ENCODE measurements at regions not wholly inside any gene's neighbourhood (a gene's known extent, or its start where the extent isn't known, plus 50 kb on each side); places are given as distances from the start of the nearest gene placed in this dataset.

DNA sequence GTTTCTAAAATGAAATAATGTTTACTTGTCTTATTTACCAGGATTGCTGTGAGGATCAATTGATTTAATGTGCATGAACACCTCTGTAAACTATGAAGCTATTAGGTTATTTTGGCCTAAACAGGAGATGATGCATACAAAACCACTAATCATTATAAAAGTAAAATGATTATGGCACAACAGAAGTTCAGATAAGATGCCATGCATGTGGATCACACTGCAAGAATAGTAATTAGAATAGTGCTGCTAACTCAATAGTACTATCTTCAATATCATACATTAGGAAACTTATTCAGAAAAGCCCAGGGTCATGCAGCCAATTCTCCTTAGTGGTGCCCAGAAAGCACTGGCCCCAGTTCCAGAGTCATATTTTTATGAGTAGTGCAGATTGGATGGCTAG, 66.9 kb downstream of the TMEM100 start:
- Histone ChIP-seq H3K4me3 (ENCODE audit: low read depth in 1 of 3, low read length in 3 of 3) (no peak overlapping the region), H3K9me3 (ENCODE audit: control insufficient read depth in 4 of 4, low read length in 3 of 4) (no peaks in the 10 kb centered on the region), H3K36me3 (ENCODE audit: control insufficient read depth in 4 of 4, insufficient read depth in 3 of 4, low read depth in 1 of 4, low read length in 3 of 4) (no peaks in the 10 kb centered on the region), H3K27ac (ENCODE audit: low read depth in 1 of 2, low read length in 2 of 2) (no peak overlapping the region), H3K4me1 (ENCODE audit: control insufficient read depth in 4 of 4, insufficient read depth in 4 of 4, low read length in 3 of 4) (peaks cover 0 to 6% (median 2%) of the 10 kb centered on the region in 4 donors), H3K9ac (ENCODE audit: low read depth in 1 of 2, low read length in 2 of 2) (no peak overlapping the region), H3K27me3 (ENCODE audit: control insufficient read depth in 4 of 4, insufficient read depth in 4 of 4, low read length in 3 of 4) (no peaks in the 10 kb centered on the region)
- DNase-seq (ENCODE audit: low spot score), result no peak
- TF ChIP-seq YY1 (IDR thresholded peaks at IDR 0.05), result no peak
- no peak for TF ChIP-seq TAF1 (conservative IDR thresholded peaks at IDR 0.05)
- TF ChIP-seq, protein P1, sequence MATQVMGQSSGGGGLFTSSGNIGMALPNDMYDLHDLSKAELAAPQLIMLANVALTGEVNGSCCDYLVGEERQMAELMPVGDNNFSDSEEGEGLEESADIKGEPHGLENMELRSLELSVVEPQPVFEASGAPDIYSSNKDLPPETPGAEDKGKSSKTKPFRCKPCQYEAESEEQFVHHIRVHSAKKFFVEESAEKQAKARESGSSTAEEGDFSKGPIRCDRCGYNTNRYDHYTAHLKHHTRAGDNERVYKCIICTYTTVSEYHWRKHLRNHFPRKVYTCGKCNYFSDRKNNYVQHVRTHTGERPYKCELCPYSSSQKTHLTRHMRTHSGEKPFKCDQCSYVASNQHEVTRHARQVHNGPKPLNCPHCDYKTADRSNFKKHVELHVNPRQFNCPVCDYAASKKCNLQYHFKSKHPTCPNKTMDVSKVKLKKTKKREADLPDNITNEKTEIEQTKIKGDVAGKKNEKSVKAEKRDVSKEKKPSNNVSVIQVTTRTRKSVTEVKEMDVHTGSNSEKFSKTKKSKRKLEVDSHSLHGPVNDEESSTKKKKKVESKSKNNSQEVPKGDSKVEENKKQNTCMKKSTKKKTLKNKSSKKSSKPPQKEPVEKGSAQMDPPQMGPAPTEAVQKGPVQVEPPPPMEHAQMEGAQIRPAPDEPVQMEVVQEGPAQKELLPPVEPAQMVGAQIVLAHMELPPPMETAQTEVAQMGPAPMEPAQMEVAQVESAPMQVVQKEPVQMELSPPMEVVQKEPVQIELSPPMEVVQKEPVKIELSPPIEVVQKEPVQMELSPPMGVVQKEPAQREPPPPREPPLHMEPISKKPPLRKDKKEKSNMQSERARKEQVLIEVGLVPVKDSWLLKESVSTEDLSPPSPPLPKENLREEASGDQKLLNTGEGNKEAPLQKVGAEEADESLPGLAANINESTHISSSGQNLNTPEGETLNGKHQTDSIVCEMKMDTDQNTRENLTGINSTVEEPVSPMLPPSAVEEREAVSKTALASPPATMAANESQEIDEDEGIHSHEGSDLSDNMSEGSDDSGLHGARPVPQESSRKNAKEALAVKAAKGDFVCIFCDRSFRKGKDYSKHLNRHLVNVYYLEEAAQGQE (IDR thresholded peaks at IDR 0.05), result no peak
- no peak for TF ChIP-seq HNF4G (IDR thresholded peaks at IDR 0.05)
- no peak for TF ChIP-seq NR2F2 (IDR thresholded peaks at IDR 0.05)
- TF ChIP-seq SP1 (IDR thresholded peaks at IDR 0.05), result no peak

DNA sequence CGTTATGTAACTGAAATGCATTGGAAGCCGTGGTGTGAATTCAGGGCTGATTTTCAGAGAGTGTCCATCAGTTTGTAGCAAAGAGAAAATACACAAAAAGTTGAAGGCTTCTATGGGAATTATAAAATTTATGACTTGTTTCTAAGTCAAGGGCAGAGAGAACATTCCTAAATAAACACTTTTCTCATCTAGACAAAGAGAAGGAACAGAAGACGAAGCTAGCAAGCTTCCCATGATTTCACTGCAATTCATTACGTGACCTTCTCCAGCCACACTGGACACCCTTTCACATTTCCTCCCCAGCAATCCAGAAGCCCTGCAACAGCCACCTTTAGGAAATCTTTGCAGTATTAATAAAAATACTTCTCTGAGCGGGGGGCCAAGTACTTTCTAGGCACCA, 67.8 kb downstream of the TMEM100 start:
- no peak for TF ChIP-seq NR2F2 (IDR thresholded peaks at IDR 0.05)
- no peak for TF ChIP-seq RXRA (IDR thresholded peaks at IDR 0.05)
- no peak for TF ChIP-seq EGR1 (IDR thresholded peaks at IDR 0.05; ENCODE audit: low read depth in 2 of 2)
- TF ChIP-seq, protein P2, sequence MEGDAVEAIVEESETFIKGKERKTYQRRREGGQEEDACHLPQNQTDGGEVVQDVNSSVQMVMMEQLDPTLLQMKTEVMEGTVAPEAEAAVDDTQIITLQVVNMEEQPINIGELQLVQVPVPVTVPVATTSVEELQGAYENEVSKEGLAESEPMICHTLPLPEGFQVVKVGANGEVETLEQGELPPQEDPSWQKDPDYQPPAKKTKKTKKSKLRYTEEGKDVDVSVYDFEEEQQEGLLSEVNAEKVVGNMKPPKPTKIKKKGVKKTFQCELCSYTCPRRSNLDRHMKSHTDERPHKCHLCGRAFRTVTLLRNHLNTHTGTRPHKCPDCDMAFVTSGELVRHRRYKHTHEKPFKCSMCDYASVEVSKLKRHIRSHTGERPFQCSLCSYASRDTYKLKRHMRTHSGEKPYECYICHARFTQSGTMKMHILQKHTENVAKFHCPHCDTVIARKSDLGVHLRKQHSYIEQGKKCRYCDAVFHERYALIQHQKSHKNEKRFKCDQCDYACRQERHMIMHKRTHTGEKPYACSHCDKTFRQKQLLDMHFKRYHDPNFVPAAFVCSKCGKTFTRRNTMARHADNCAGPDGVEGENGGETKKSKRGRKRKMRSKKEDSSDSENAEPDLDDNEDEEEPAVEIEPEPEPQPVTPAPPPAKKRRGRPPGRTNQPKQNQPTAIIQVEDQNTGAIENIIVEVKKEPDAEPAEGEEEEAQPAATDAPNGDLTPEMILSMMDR (IDR thresholded peaks at IDR 0.05; ENCODE audit: low read depth, low read length, missing input control), result no peak
- TF ChIP-seq, protein P3, sequence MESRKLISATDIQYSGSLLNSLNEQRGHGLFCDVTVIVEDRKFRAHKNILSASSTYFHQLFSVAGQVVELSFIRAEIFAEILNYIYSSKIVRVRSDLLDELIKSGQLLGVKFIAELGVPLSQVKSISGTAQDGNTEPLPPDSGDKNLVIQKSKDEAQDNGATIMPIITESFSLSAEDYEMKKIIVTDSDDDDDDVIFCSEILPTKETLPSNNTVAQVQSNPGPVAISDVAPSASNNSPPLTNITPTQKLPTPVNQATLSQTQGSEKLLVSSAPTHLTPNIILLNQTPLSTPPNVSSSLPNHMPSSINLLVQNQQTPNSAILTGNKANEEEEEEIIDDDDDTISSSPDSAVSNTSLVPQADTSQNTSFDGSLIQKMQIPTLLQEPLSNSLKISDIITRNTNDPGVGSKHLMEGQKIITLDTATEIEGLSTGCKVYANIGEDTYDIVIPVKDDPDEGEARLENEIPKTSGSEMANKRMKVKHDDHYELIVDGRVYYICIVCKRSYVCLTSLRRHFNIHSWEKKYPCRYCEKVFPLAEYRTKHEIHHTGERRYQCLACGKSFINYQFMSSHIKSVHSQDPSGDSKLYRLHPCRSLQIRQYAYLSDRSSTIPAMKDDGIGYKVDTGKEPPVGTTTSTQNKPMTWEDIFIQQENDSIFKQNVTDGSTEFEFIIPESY (IDR thresholded peaks at IDR 0.05), result no peak
- TF ChIP-seq, protein P4, sequence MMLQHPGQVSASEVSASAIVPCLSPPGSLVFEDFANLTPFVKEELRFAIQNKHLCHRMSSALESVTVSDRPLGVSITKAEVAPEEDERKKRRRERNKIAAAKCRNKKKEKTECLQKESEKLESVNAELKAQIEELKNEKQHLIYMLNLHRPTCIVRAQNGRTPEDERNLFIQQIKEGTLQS (IDR thresholded peaks at IDR 0.05), result no peak
- TF ChIP-seq YY1 (IDR thresholded peaks at IDR 0.05), result no peak
- no peak for TF ChIP-seq FOXA1 (IDR thresholded peaks at IDR 0.05)
- no peak for TF ChIP-seq FOXA2 (IDR thresholded peaks at IDR 0.05)
- no peak for TF ChIP-seq TAF1 (conservative IDR thresholded peaks at IDR 0.05)
- no peak for TF ChIP-seq HNF4A (conservative IDR thresholded peaks at IDR 0.05)
- TF ChIP-seq RAD21 (IDR thresholded peaks at IDR 0.05), result no peak
- no peak for TF ChIP-seq GABPA (IDR thresholded peaks at IDR 0.05 in 1 of 2, conservative IDR thresholded peaks at IDR 0.05 in 1 of 2)
- no peak for TF ChIP-seq JUND (IDR thresholded peaks at IDR 0.05)
- TF ChIP-seq SP1 (IDR thresholded peaks at IDR 0.05), result no peak
- TF ChIP-seq, protein P1 (IDR thresholded peaks at IDR 0.05), result no peak
- no peak for TF ChIP-seq HNF4G (IDR thresholded peaks at IDR 0.05)
- TF ChIP-seq, protein P5, sequence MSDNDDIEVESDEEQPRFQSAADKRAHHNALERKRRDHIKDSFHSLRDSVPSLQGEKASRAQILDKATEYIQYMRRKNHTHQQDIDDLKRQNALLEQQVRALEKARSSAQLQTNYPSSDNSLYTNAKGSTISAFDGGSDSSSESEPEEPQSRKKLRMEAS (IDR thresholded peaks at IDR 0.05), result no peak
- no peak for DNase-seq (ENCODE audit: low spot score)
- Histone ChIP-seq H3K4me3 (ENCODE audit: low read depth in 1 of 3, low read length in 3 of 3) (no peak overlapping the region), H3K27me3 (ENCODE audit: control insufficient read depth in 4 of 4, insufficient read depth in 4 of 4, low read length in 3 of 4) (no peaks in the 10 kb centered on the region), H3K4me1 (ENCODE audit: control insufficient read depth in 4 of 4, insufficient read depth in 4 of 4, low read length in 3 of 4) (peaks cover 0 to 5% (median 3%) of the 10 kb centered on the region in 4 donors), H3K36me3 (ENCODE audit: control insufficient read depth in 4 of 4, insufficient read depth in 3 of 4, low read depth in 1 of 4, low read length in 3 of 4) (no peaks in the 10 kb centered on the region), H3K9ac (ENCODE audit: low read depth in 1 of 2, low read length in 2 of 2) (no peak overlapping the region), H3K27ac (ENCODE audit: low read depth in 1 of 2, low read length in 2 of 2) (no peak overlapping the region), H3K9me3 (ENCODE audit: control insufficient read depth in 4 of 4, low read length in 3 of 4) (no peaks in the 10 kb centered on the region)
- 85% methylated on average over 5 of the region's 5 CpGs for WGBS

Data from liver (tissue), 8 donors.